SK-N-MC (cell line): ENCODE measurements at regions not wholly inside any gene's neighbourhood (a gene's known extent, or its start where the extent isn't known, plus 50 kb on each side); places are given as distances from the start of the nearest gene placed in this dataset.

Experiments
- EZH2 ChIP-seq: fragments of 200-600 bp; sonication (generic); IDR thresholded peaks from one replicate; pipeline ENCODE4 v1.6.1; 2017; ENCODE audit warnings: antibody characterized with exemption
- FOXP2 ChIP-seq: optimal IDR thresholded peaks from 2 replicates; pipeline ENCODE3; 2011; ENCODE audit warnings: mild to moderate bottlenecking, moderate library complexity; ENCODE audit not compliant: insufficient read depth; ENCODE audit errors: extremely low read length, control extremely low read depth
- POLR2AphosphoS5 ChIP-seq: IDR thresholded peaks from 2 replicates; pipeline ENCODE4 v1.6.1; 2012; ENCODE audit warnings: mild to moderate bottlenecking, low read depth, low read length, borderline replicate concordance

DNA sequence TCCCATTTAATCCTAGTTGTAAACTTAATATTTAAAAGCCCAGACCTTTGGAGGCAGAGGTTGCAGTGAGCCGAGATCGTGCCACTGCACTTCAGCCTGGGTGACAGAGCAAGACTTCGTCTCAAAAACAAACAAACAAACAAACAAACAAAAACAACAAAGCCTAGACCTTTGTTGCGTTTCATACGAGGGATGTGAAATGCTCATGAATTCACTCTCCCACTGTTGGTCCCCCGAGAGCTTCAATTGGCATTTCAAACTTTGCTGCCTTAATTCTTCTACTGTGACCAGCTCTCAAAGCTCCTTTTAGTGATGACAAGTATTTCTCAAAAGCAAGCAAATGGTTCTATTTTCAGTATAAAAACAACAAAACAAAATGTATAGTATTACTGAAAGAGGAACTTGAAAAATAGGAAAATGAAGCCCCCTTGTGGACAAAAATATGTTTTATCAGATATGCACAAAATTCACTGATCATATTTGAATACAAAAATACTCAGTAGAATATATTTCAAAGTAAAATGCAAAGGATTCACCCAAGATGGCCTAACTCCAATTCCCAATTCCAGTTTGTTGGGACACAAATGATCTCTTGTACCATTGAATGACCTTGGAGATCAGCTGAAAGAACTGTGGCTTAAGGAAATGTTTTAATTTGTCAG is 140.4 kb downstream of the ESM1 start:
- TF ChIP-seq EZH2 = no peak
- TF ChIP-seq POLR2AphosphoS5 = no peak
- no peak for TF ChIP-seq FOXP2
